HCEC 1CT (cell line): ENCODE measurements at regions not wholly inside any gene's neighbourhood (a gene's known extent, or its start where the extent isn't known, plus 50 kb on each side); places are given as distances from the start of the nearest gene placed in this dataset.
"Not testable (repeated sequence)": the region's sequence is repeated elsewhere in the genome, so short reads cannot be mapped to it uniquely, and the experiment has no call there.

Experiments used
- DNase-seq: peaks from one replicate; pipeline ENCODE4 v3.0.0-alpha.2; 2017

DNA sequence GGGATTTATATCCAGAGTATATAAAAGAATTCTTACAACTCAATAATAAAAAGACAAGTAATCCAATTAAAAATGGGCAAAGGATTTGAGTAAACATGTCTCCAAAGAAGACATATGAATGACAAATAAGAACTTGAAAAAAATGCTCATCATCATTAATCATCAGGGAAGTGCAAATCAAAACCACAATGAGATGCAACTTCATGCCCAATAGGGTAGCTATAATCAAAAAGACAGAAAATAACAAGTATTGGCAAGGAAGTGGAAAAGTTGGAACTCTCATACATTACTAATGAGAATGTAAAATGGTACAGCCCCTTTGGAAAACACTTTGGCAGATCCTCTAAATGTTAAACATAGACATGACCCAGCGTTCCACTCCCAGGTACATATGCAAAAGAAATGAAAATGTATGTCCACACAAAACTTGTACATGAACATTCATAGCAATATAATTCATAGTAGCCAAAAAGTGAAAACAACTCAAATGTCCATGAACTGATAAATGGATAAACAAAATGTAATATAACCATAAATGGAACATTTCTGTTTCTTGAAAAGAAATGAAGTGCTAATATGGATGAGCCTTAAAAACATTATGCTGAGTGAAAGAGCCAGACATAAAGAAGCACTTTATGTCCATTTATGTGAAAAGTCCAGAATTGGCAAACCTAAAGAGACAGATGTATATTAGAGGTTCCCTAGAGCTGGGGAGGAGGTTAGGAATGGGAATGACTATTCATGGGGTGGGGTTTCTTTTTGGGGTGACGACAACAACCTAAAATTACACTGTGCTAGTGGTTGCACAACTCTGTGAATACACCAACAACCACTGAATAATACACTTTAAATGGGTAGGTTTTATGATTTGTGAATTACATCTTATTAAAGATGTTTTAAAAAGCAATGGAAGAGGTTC lies 259.7 kb downstream of the RHOU start:
- no peak for DNase-seq

GRCh38 chr1:228996281-228996680 lies 261.0 kb downstream of the RHOU start:
- no peak for DNase-seq

DNA sequence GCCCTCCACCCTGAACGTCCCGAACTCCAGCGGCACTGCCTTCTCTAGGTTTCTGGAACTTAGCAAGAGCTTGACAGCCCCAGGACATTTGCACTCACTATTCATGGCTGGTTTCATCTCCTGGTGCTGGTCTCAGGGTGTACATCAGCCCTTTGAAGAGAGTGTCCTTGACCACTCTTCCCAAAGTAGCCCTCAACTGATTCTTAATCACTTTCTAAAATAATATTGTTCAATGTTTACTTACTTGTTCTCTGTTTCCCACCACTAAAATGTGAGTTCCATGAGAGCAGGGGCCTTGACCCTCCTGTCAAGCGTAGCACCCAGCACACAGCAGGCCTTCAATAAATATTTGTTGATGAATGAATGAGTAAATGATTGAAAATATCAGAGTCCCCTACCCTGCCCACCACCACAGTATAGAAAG lies 262.5 kb downstream of the RHOU start:
- DNase-seq: no peak

- DNase-seq: no peak
Measured at GRCh38 chr1:228998179-228998578, 262.9 kb downstream of the RHOU start.

DNA sequence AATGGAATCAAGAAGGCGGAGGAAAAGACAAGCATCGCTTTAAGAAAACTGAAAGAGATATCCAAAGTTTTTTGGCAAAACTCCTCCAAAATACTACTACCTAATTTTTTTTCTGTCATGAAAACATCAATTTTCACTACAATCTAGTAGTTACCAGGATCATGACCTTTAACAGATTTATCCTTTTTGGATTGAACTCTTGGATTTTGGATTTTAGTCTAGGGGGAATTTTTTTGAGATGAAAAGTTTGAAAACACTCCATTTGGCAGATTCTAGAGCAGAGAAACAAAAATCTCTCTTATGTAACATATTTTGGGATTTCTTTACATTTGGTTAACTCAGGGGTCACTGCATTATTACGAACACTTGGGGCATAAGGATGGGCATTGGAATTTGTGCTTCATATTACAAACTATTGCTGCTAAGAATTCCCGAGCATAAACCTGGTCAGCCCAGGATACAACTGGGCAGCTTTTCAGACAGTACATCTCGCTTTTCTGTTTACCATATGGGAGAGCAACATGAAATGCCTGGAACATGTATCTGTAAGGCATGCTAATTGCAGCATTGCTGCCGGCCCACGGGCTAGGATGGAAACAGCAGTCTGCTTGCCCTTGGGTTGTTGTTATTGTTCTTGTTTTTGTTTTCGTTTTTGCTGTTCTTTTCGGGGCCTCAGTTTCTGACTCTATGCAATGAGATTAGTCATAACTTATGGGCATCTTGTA lies 264.3 kb downstream of the RHOU start:
- DNase-seq: no peak

DNA sequence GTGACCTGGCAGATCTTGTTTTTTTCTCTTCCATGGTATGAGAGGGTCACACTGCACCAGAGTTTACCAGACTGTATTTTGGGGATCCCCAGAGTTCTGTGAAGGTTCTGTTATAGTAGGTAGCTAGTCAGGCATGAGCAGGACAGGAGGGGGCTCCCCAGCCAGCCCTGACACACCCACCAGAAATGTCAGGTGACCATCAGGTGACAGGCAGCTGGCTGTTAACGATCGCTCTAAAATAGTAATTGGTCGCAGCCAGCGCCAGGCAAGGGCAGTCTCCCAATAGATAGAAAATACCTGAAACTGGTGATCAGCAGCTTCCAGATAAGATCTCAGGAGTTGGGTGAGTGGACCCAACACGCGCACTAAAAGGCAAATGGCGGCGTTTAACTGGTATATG lies 264.9 kb downstream of the RHOU start:
- DNase-seq: no peak

DNA sequence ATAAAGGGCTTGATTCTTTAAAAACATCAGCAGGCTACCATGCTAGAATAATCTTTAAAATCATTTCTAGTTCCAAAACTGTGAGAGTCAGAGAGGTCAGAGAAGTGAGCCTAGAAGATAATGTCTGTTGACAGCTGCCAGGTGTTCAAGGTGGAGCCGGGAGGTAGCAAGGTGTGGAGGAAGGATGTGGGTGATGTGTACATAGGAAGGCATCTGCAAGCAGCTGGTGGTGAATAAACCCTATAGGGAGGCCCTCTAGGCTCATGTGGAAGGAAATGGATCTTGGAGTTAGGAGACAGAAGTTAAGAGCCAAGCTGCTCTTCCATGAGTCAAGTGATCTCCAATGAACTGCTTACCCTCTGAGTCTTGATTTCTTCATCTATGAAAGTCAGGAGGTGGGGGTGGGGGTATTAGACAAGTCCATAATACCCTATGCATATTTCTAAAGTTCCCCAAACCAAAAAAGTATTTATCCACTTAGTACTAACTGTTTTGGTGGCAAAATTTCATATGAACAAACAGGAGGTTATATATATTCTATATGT lies 266.3 kb downstream of the RHOU start:
- DNase-seq: no peak

GRCh38 chr1:229002037-229002436 lies 266.8 kb downstream of the RHOU start:
- DNase-seq: no peak

DNA sequence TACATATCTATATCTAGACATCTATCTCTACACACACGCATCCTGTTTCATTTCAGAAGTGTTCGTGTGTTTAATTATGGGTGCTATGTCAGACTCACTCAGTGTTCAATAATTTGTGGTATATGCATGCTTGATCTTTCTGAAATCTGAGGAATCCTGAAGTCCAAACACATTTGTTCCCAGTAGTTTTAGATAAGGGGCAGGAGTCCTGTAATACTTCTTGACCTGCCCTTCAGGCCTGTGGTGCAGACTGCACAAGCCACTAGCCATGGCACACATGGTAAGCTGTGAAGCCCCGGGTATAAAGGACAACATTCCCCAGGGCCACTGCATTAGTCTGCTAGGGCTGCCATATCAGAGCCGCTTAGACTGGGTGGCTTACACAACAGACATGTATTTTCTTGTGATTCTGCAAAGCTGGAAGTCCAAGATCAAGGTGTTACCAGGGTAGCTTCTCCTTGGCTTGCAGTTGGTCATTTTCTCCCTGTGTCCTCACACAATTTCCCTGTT lies 267.2 kb downstream of the RHOU start:
- DNase-seq: no peak

- DNase-seq: no peak
Measured at GRCh38 chr1:229003233-229004031, 267.5 kb upstream of the RAB4A start.

GRCh38 chr1:229004066-229004833 lies 266.7 kb upstream of the RAB4A start:
- DNase-seq: no peak

- DNase-seq: no peak
Measured at GRCh38 chr1:229005097-229005496, 265.8 kb upstream of the RAB4A start.

DNA sequence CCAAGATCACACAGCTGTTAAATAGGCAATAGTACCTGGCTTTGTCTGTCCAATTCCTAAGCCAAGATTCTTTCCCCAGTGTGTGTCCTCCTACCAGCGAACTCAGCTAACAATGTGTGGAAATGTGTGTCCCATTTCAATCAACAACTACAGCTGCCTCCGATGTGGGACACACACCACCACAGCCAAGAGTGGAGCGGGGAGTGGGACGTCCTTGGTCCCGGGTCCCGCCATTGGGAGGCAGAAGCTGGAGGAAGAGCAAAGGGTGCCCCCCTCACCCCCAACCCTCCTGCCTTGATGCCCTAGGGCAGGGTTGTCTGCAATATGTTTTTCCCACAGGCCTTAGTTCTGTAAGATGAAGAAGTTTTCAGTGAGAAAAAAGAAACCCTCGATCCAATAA lies 265.4 kb upstream of the RAB4A start:
- no peak for DNase-seq

DNA sequence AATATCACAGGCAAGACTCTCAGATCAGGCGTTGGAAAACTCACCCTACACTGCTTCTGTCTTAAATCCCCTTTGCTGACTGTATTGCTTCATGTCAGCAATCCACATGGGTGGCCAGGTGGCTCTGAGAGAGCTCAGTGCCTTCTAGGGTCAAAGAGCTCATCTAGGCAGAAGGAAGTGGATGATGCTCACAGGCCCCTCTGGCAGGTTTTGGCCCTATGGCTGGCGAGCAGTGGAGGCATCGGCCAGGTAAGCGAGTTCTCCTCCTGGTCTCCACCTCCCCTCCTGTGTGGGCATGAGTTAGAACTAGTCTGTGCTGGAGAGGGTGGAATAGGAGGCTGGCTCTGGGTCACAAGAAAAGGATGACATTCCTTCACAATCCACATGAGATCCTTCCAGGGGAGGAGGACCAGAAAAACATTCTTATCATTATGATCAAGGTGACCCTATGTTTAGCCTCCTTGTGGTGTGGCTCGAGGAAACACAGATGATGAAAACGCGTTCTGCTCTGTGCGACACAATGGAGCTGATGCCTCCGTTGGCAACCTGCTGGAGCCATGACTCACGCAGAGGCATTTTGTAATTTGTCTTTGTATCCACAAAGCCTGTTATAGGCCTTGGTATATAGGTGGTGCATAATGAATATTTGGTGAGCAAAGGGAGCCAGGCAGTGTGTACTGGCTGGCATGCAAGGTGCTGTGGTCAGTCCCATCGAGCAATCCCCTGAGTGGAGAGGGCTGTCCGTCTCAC lies 264.6 kb upstream of the RAB4A start:
- no peak for DNase-seq

- DNase-seq: no peak
Measured at GRCh38 chr1:229007167-229007566, 263.7 kb upstream of the RAB4A start.

DNA sequence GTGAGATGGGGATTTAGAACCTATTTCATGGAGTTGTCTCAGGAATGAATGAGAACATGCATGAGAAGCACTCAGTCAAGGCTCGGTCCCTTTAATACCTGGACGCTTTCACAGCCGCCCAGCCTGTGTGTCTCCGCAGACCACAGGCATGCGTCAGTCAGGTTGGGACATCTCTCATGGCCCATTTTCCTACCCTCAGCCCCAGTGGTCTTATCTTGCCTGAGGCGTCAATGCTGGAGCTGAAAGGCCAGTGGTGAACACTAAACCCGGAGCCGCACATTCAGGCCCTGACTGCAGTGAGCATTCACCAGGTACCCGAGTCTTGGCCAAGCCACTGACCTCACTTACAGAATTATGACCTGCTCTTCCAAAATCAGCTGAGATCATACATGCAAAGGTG lies 263.2 kb upstream of the RAB4A start:
- no peak for DNase-seq

GRCh38 chr1:229008347-229008746 lies 262.6 kb upstream of the RAB4A start:
- DNase-seq: not testable (repeated sequence)

DNA sequence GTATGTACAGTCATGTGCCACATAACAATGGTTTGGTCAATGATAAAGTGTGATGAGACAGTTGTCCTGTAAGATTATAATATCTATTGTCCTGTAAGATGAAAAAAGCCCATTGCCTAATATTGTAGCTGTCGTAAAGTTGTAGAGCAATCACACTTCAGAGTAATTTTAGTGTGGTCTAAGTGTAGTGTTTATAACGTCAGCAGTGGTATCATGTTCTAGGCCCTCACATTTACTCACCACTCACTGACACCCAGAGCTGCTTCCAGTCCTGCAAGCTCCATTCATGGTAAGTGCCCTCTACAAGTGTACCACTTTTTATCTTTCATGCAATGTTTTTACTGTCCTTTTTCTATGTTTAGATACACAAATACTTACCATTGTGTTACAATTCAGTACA lies 259.9 kb upstream of the RAB4A start:
- DNase-seq: no peak

DNA sequence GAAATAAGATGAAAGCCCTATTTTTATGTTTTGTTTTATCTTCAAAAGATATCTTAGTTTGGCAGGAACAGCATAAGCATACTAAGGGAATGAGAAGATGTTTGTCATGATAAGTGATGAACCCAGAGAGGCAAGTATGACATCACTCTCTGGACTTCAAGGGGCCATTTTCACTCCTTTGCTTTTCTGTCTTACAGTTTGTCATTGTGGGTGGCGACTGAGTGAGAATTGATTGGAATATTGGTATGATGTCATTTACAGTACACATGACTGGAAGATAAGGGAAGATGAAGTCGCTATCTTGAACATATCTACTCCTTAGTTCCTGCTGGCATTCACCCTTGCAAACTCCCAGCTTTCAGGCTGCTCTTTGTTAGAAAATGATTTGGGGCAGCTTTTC lies 258.1 kb upstream of the RAB4A start:
- no peak for DNase-seq

DNA sequence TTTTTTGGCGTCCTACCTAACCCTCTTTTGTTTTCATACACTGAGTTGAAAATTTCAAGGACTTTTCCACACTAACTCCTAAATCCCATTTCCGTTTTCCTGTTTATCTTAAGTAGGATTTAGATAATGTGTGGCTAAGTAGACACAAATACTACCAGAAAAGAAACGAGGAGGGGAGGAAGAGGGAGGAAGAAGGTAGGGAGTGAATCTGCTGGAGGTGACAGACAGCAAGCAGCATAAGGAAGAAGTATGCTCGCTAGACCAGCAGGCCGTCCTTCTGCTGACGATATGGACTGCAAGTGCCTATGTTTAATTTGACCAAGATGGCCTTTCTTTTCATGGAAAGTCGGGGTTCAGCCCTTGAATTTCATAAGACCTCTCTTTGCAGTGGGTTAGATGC lies 256.9 kb upstream of the RAB4A start:
- no peak for DNase-seq

- no peak for DNase-seq
Measured at GRCh38 chr1:229015806-229016205, 255.1 kb upstream of the RAB4A start.
